GM21390 (cell line): ENCODE measurements at regions not wholly inside any gene's neighbourhood (a gene's known extent, or its start where the extent isn't known, plus 50 kb on each side); places are given as distances from the start of the nearest gene placed in this dataset.

Experiments
- ATAC-seq: cut with Tn5 transposase; IDR thresholded peaks from one replicate; pipeline ENCODE4 v1.9.1; 2021; ENCODE audit not compliant: unreplicated experiment

DNA sequence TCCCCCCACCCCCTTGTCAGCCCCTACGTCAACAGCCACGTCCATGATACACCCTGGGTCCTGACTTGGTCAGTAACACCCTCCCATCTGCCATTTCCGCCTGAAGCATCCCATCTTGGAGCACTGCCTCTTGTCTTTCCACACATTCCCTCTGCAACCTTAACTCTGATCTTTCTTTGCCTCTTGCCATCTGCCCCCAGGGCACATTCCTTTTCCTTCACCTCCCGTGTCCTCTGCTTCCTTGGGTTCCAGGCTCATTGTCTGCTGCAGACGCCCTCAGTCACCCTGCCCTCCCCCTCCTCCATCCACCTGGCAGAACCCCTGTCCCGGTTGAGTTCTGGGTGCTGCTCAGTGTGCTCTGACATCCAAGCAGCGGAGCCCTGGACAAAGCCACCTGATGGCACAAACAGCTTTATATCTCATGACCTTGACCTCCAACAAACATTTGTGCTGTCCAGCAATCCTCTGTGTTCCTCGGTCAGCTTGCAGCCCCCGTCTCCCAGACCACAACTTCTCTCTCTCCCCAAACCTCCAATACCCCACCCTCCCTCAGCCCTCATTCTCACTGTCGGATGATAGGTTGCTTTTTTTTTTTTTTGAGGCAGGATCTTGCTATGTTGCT, 97.7 kb upstream of the IER5L start:
- no peak for ATAC-seq

DNA sequence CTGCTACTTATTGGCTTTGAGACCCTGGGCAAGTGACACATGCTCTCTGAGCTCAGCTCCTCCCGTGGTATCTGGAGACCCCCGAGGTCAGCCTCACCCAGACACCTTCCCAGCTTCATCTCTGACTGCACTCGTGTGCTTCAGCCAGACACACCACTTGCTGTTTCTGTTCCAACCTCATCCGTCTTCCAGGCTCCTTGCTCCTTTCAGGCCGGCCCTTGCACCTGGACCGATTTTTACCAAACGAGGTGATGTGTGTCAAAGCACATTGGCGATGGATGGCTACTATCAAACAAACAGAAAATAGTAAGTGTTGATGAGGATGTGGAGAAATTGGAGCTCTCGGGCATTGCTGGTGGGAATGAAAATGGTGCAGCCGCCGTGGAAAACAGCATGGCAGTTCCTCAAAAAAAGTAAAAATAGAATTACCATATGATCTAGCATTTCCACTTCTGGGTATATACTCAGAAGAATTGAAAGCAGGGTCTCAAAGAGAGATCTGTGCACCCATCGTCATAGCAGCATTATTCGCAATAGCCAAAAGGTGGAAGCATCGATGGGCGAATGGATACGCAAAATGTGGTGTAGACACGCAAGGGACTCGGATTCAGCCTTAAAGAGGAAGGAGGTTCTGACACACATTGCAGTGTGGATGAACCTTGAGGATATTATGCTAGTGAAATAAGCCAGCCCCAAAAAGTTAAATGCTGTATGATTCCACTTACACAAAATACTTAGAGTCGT, 96.1 kb upstream of the IER5L start:
- no peak for ATAC-seq

DNA sequence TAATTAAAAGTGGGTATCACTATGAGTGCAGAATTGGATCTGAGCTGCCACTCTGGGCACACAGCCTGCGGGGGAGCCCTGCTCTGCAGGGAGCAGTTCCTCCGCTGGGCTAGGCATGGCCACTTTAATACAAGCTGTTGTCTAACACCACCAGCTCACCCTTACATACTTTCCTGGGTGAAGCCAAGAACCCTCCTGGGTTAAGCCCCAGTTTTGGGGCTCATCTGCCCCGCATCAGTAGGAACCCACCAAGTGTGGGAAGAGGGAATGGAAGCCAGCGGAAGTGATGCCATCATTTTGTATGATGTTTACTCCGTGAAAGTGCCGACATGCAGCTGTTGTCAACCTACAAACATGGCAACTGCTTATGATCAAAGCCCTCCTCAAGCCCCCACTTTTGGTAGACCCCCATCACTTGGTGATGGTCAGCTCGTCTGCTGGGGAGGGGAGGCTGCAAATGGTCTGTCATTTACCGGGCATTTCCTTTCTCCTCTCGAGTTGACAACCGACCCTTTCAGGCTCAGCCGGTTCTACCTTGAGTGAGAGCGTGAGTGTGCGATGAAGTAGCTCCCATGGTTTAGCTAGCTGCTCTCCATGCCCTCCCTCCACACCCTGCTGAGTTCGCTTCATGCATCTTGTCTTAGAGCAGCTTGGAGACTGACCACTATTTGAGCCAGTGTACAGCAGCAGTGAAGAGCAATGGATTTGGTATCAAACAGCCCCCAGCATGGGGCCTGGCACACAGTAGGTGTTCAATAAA, 95.3 kb upstream of the IER5L start:
- ATAC-seq, result no peak

DNA sequence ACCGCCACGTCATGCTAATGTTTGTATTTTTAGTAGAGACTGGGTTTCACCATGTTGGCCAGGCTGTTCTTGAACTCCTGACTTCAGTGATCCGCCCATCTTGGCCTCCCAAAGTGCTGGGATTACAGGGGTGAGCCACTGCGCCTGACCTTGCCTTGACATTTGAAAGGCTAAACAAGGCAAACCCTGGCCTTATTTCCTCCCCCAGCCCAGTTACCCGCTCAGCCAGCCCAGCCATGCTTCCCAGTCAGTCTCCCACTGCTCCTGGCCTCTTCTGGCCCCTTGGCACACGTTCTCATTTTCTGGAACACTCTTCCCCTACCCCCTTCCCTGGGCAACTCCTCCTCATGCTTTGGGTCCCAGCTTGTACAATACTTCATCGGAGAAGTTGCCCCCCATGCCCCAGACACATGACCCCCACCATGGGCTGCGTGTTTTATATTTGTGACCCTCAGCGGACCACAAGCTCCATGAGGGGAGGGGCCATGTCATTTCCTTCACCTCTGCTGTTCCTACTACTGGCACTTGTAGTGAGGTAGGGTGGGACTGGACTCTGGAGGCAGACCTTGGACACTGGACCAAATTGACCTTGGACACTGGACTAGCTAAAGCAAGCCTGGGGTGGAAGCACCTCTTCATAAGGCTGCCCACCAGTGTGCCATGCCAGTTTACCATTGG, 94.4 kb upstream of the IER5L start:
- ATAC-seq, result no peak

DNA sequence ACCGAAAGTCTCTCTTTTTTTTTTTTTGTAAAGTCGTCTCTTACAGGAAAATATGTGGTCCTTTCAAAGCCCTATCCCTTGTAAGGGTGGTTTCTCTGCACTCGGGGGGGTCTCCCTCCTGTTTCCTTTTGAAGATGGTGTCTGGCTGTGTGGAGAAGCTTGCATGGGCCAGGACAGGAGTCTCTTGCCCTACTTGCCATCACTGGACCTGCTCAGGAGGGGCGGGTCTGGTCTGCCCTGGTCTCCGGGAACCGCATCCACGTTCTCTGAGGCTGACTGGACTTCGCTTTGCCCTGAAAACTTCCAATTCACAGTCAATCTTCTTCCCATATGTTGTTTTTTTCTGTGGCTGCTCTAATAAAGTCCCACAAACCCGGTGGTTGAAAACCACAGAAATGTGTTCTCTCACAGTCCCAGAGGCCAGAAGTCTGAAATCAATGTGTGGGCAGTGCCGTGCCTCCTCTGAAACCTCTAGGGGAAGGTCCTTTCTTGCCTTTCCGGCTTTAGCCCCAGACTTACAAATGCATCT, 92.9 kb upstream of the IER5L start:
- peak; percentile 72 for ATAC-seq

DNA sequence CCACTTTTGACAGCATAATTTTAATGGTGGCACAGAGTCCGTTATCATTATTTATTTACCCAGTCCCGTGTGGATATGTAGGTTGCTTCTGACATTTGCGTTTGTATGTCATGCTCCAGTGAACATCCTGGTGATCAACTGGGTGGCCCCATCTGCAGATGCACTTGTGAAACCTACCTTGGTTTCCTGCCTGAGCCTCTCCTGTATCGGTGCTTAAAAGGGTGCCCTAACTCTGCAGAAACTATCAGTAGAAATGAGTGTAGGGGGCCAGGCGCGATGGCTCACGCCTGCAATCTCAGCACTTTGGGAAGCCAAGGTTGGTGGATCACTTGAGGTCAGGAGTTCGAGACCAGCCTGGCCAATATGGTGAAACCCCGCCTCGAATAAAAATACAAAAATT, 92.1 kb upstream of the IER5L start:
- ATAC-seq, result peak; percentile 75

DNA sequence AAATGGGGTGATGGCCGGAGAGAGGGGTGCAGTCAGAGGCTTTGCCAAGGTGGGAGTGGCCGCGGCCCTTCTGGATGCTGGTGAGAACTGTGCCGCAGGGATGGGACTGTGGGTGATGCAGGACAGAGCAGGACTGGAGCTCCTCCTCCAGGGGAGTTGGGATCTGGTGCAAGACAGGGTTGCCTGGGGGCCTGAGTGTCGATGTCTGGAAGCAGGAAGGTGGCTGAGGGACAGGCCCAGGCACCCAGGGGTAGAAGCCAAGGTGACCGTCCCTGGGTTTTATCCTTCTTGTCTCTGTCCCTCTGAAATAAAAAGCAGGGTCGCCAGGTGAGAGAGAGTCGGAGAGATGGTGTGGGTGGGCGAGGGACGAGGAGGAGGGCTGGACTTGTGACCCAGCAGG, 89.1 kb upstream of the IER5L start:
- ATAC-seq, result no peak

DNA sequence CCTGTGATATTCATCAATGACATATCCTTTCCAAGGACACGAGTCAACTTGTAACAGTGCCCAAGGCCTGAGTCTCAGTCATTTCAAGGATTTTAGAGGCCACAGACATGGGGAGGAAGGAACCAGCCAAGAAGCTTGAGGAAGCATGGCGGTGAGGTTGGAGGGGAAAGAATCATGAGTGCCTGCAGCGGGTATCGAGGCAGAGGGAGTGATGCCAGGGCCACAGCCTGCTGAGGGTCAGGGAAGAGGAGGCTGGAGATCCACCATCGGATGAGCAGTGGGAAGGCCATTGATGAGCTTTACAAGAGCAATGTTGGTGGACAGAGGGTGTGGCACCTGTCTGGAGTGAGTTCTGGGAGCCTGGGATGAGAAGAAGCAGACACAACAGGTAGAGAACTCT, 88.5 kb upstream of the IER5L start:
- no peak for ATAC-seq

DNA sequence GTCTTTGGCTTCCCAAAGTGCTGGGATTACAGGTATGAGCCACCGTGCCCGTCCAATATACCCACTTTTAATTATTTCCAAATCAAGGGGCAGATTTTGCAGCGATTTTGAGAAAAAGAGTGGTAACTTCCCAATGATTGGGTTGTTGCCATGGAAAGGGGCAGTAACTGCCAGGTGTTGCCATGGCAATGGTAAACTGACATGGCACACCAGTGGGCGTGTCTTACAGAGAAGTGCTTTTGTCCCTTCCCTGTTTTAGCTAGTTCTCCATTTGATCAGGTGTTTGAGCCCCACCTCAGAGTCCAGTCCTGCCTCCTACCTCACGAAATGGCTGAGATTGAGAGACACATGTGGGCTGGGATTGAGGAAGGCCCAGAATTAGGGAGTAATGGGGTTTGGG, 86.3 kb upstream of the IER5L start:
- no peak for ATAC-seq

DNA sequence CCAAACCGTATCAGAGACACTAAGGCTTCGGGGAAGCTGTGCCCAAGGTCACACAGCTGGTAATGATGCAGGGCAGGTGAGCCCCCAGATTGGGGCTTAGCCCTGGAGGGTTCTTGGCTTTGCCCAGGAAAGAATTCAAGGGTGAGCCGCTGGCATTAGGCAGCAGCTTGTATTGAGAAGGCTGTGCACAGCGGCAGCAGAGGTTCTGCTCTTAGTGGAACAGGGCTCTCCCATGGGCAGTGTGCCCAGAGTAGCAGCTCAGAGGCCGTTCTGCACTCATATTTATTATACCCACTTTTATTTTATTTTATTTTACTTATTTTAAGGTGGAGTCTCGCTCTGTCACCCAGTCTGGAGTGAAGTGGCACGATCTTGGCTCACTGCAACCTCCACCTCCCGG, 85.8 kb upstream of the IER5L start:
- ATAC-seq, result no peak

DNA sequence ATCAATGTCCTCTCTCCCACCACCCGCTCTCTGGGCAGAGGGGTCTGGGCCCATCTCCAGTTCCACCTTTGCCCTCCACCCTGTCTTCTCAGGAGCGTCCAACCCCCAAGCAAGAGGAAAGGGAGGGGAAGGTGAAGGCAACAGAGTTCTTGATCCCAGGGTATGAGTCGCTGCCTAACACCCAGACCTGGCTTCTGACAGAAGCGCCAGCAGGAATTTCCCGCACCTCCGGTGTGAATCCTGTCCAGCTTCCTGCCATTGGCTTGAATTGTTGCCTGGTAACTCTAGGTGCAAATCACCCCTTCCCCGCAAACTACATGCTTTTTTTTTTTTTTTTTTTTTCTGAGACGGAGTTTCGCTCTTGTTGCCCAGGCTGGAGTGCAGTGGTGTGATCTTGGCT, 84.2 kb upstream of the IER5L start:
- no peak for ATAC-seq

DNA sequence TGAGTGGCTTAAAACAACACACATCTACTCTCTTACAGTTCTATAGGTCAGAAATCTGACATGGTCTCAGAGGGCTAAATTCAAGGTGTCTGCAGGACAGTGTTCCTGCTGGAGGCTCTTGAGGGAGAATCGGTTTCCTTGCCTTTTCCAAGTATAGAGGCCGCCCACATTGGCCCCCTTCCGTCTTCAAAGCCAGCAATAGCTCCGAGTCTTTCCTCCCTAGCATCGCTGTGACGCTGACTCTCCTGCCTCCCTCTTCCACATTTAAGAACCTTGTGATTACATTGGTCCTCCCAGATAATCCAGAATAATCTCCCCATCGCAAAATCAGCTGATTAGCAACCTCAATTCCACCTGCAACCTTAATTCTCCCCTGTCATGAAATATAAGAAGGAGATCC, 81.3 kb upstream of the IER5L start:
- ATAC-seq, result no peak

DNA sequence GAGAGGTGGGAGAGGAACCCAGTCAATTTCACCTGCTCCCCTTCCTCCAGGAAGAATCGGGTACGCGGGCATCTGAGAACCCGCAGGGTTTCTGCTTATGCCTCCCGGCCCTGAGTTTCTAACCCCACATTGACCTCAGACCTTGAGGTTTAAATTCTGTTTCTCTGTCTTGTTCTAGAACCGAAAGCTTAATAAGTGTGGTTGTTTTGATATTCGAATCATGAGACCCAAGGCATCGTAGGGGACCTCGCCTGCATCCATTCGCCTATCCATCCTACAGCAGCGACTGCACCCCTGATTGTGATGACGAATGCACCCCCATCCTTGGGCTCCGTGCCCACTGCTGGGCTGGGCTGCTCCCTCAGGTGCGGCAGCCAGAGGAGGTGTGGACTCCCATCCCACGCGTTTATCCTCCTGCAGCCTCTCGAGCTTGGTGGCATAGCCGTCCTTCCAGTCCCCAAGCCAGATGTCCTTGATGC, 80.8 kb upstream of the IER5L start:
- no peak for ATAC-seq

DNA sequence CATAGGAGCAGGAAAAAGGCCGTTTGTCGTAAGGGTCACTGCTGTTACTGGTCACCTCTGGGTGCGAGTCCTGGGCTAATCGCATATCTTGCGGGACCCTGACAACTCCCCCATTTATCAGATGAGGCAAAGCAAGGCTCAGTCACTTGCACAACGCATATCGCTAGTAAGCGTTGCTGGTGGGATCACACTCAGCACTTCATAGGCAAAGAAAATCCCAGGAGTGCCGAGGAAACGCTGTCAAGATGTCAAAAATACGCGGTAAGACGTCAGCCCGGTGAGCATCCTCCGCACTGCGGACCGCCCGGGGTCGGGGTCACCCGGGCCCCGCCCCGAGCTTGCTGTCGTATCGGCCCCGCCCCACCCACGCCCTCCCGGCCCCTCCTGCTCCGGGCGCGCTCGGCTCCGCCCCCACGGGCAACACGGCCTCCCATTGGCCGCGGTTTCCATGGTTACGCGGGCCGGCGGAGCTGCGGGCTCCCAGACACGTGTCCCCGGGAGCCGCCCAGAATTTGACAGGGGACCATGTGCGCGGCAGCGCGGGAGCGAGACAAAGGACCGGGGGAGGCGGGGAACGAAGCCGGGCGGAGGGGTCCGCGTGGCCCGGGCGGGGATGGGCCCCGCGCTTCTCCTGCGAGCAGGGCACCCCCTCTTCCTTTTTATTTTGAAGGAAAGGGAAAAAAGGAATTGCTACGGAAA, 80.2 kb upstream of the IER5L start:
- no peak for ATAC-seq

DNA sequence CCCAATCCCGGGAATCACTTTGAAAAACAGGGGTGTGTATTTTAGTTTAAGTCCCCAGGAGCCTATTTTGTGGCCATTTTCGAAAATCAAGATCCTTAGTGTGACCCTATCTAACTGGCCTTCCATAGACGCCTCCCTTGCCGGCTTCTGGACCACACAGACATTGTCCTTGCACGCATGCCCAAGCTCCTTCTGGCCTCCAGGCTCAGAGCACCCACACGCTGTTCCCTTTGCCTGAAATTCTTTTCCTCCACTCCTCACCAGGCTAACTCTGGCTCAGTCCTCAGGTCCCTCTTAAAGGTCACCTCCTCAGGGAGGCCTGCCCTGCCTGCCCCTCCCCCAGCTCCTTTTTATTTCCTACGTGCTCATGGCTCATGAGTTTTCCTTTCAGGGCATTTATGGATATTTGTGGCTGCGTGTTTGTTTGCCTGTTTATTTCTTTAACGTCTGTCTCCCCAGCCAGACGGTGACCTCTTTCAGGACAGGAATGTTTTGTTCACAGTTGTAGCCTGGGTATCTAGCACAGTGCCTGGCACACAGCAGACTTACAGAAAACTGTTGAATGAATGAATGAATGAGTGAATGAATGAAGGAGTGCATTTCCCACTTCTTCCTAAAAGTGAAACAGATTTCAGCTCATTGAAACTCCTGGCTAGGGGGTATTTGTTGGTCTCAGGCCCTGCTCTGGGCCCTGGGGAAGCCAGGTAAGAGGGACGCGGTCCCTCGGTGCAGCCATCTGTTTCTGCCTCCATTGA, 79.1 kb upstream of the IER5L start:
- ATAC-seq, result no peak

DNA sequence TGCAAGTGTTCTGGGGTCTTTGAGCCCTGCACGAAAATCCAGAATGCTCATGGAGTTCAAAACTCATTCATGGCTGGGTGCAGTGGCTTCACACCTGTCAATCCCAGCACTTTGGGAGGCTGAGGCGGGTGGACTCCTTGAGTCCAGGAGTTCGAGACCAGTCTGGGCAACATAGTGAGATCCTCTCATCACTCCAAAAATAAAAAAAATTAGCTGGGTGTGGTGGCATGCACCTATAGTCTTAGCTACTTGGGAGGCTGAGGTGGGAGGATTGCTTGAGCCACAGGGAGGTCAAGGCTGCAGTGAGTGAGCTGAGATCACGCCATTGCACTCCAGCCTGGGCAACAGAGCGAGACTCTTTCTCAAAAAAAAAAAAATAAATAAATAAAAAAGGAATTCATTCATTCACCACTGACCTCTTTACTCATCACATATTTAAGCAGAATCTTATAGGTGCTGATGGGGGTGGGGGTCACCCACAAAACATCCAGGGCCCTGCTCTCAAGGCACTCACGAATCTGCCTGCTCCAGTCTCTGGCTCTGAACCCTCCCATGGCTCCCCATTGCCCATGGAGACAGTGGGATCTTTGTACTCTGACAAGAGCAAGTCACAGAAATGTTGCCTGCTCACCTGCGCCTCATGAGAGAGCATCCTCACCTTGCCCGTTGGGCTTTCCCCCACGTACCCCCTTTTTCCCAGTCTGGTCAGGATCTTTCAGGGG, 76.7 kb upstream of the IER5L start:
- no peak for ATAC-seq

DNA sequence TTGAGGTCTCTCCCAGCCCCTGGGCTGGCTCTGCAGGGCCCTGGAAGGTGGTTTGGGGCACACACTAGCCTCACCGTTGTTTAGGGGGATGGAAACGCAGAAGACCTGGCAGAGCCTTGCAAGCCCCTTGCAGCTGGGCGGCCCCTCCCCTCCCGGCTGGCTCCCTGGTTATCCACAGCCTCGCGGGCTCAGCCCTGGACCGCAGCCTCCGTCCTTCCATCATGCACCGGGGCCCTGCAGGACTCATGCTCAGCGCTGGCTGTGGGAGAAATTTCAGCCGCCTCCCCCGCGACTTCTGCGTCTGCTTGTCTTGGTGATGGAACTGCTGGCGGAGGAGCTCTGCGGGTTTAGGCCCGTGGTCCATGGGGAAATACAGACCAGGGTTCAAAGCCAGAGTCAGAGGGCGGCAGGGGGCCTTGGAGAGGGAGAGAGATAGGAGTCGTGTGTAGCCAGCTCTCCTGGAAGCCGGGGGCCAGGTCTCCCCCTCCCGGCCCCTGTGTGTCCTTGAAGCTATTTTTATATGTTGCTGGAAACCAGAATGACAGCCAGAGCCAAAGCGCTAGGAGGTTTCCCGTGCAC, 75.8 kb upstream of the IER5L start:
- no peak for ATAC-seq

DNA sequence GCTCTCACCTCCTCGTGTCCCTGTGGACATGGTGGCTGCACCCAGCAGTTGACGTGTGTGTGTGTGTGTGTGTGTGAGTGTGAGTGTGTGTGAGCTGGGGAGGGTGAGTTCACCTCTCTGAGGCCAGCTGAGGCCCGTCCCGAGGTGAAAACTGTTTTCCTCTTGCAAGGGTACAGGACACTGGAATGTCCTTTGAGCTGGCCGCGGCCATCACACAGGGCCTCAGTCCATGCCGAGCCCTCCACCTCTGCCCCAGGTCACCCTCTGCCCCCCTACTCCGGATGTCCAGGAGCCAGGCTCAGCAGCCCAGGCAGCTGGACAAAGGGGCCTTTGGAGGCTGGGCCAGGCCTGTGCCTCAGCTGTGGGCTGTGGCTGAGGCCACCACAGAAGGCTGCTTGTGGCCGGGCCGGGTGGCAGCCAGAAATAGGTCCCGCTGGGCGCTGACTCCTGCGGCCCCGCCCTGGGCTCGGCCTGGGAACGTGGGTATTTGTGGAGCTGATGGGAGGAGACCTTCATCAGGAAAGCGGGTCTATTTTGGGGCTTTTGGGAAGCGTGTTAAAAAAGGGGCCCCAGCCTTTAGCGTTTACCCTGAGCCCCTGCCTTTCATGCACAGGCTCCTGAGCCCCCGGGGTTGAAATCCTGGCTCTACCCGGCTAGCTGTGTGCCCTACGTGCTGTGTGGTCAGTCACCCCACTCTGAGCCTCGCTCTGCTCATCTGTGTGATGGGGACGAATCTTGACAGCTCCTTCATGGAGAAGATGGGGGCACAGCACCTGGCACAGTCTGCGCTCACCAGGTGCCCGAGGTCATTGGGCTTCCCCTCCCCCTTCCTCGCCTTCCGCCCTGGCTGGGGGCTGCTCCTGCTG, 75.1 kb upstream of the IER5L start:
- no peak for ATAC-seq
